ENCODE measurements at regions not wholly inside any gene's neighbourhood (a gene's known extent, or its start where the extent isn't known, plus 50 kb on each side); places are given as distances from the start of the nearest gene placed in this dataset.

- no peak overlapping the region for H3K4me3 ChIP-seq (ENCODE audit: low read depth, low read length)
- no peak for TF ChIP-seq CTCF (IDR thresholded peaks at IDR 0.05; ENCODE audit: insufficient read depth, low read depth, low read length)
- DNase-seq (ENCODE audit: low read depth) = no peak
Measured at GRCh38 chr6:148146717-148147462, 195.7 kb upstream of the SASH1 start.

- no peak for TF ChIP-seq CTCF (IDR thresholded peaks at IDR 0.05; ENCODE audit: insufficient read depth, low read depth, low read length)
- no peak overlapping the region for H3K4me3 ChIP-seq (ENCODE audit: low read depth, low read length)
- DNase-seq (ENCODE audit: low read depth) = no peak
Measured at GRCh38 chr6:148147463-148147830, 195.2 kb upstream of the SASH1 start.

GRCh38 chr6:148151896-148152643 is 190.6 kb upstream of the SASH1 start:
- no peak for DNase-seq (ENCODE audit: low read depth)
- no peak for TF ChIP-seq CTCF (IDR thresholded peaks at IDR 0.05; ENCODE audit: insufficient read depth, low read depth, low read length)
- no peak overlapping the region for H3K4me3 ChIP-seq (ENCODE audit: low read depth, low read length)

GRCh38 chr6:148154668-148155067 is 188.0 kb upstream of the SASH1 start:
- DNase-seq (ENCODE audit: low read depth) = no peak
- no peak for TF ChIP-seq CTCF (IDR thresholded peaks at IDR 0.05; ENCODE audit: insufficient read depth, low read depth, low read length)
- H3K4me3 ChIP-seq (ENCODE audit: low read depth, low read length) = no peak overlapping the region

- no peak for TF ChIP-seq CTCF (IDR thresholded peaks at IDR 0.05; ENCODE audit: insufficient read depth, low read depth, low read length)
- no peak overlapping the region for H3K4me3 ChIP-seq (ENCODE audit: low read depth, low read length)
- DNase-seq (ENCODE audit: low read depth) = no peak
Measured at GRCh38 chr6:148155293-148155692, 187.3 kb upstream of the SASH1 start.

- DNase-seq (ENCODE audit: low read depth) = no peak
- no peak overlapping the region for H3K4me3 ChIP-seq (ENCODE audit: low read depth, low read length)
- TF ChIP-seq CTCF (IDR thresholded peaks at IDR 0.05; ENCODE audit: insufficient read depth, low read depth, low read length) = no peak
Measured at GRCh38 chr6:148157841-148158240, 184.8 kb upstream of the SASH1 start.
